Stomach (tissue), 4 donors: ENCODE measurements at regions not wholly inside any gene's neighbourhood (a gene's known extent, or its start where the extent isn't known, plus 50 kb on each side); places are given as distances from the start of the nearest gene placed in this dataset.

ENCODE experiments used
- POLR2A ChIP-seq, 4 donors: fragments of 450-650 bp; IDR thresholded peaks; one replicate each; pipeline ENCODE4 v1.6.1; 2016; ENCODE audit warnings: antibody characterized with exemption in 4 of 4, control low read depth in 2 of 4, mild to moderate bottlenecking in 1 of 4, moderate library complexity in 1 of 4
- POLR2AphosphoS5 ChIP-seq, 3 donors: sonication (generic); formaldehyde crosslinking; IDR thresholded peaks; one replicate each; pipeline ENCODE4 v1.6.1; 2016; ENCODE audit warnings: antibody characterized with exemption in 3 of 3

GRCh38 chr6:9896806-9897205 is 518.1 kb downstream of the TFAP2A start:
- TF ChIP-seq POLR2AphosphoS5 (IDR thresholded peaks at IDR 0.05), result no peak
- no peak for TF ChIP-seq POLR2A (IDR thresholded peaks at IDR 0.05)
